ENCODE measurements at regions not wholly inside any gene's neighbourhood (a gene's known extent, or its start where the extent isn't known, plus 50 kb on each side); places are given as distances from the start of the nearest gene placed in this dataset.

DNA sequence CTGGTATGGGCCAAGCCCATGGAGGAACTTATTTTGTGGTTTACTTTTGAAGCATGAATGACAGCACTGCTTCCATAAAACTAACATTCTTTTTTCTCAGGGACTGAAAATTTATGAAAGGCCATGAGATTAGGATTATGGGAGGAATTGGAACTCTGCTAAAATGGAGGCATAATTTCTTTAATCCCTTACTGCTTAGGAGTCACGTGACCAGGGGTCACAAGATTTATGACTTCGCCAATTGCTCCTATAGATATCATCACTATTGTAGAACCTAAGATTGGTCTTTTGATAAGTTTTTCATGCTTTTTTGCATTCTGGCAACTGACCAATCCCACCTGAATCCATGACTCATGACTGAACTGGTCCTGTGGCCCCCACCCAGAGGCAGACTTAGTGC is 495.7 kb upstream of the VRK2 start:
- Histone ChIP-seq H4K5ac (ENCODE audit: insufficient read length, low read depth, low read length) (no peak overlapping the region), H3K23ac (ENCODE audit: insufficient read length, low read depth, low read length) (no peak overlapping the region), H2BK20ac (ENCODE audit: low read depth, low read length, poor library complexity, severe bottlenecking) (no peak overlapping the region), H3K27me3 (ENCODE audit: insufficient read depth, low read length) (no peaks in the 10 kb centered on the region), H2AFZ (ENCODE audit: low read length) (no peak overlapping the region), H3T11ph (ENCODE audit: low read length) (no peak overlapping the region), H4K20me1 (ENCODE audit: control insufficient read depth, insufficient read depth, insufficient read length) (no peaks in the 10 kb centered on the region), H3K56ac (ENCODE audit: insufficient read length, low read depth, low read length) (no peak overlapping the region), H3K79me1 (ENCODE audit: insufficient read depth, low read depth, low read length, poor library complexity, severe bottlenecking) (no peaks in the 10 kb centered on the region), H3K23me2 (ENCODE audit: insufficient read length, low read depth, low read length, poor library complexity, severe bottlenecking) (no peaks in the 10 kb centered on the region), H3K14ac (ENCODE audit: insufficient read depth, low read length) (no peak overlapping the region), H2AK5ac (ENCODE audit: insufficient read length, low read length) (no peak overlapping the region), H3K9ac (ENCODE audit: extremely low read depth, insufficient read length, low read length) (no peak overlapping the region), H4K8ac (replicated peaks; ENCODE audit: insufficient read length, low read depth, low read length) (no peak overlapping the region), H3K18ac (ENCODE audit: insufficient read length, low read depth, low read length) (no peak overlapping the region), H3K4ac (ENCODE audit: low read depth, low read length) (no peak overlapping the region), H2BK15ac (ENCODE audit: low read depth, low read length) (no peak overlapping the region), H4K91ac (ENCODE audit: insufficient read length, low read depth, low read length) (no peak overlapping the region), H2BK120ac (ENCODE audit: low read depth, low read length, poor library complexity, severe bottlenecking) (no peak overlapping the region), H3K4me1 (ENCODE audit: insufficient read depth, low read length) (0 out of 2 replicates have a peak, but pooled peaks cover 2% of the 10 kb centered on the region), H3K27ac (ENCODE audit: insufficient read length, low read depth, low read length) (no peak overlapping the region), H2BK12ac (ENCODE audit: insufficient read length, low read depth, low read length) (no peak overlapping the region), H3K4me2 (ENCODE audit: insufficient read depth, insufficient read length, low read length) (no peak overlapping the region), H2BK5ac (ENCODE audit: insufficient read length, low read length) (no peak overlapping the region), H3K79me2 (ENCODE audit: insufficient read depth, low read length) (no peaks in the 10 kb centered on the region), H3K9me3 (ENCODE audit: control insufficient read depth, low read depth, low read length) (no peaks in the 10 kb centered on the region)
- no CpG with 5 or more reads among the region's 2 CpGs for WGBS (ENCODE audit: extremely low coverage, insufficient read length, low lambda C conversion rate)
- H3K27me3 Mint-ChIP-seq (ENCODE audit: low read depth) = no peaks in the 10 kb centered on the region
- no peak overlapping the region for H3K4me3 Mint-ChIP-seq
- peaks cover 2 to 7% (median 5%) of the 10 kb centered on the region in 3 experiments; a peak in 5 of 7 replicates for H3K36me3 Mint-ChIP-seq (ENCODE audit: insufficient read depth in 1 of 3, low read depth in 3 of 3)
- TF ChIP-seq, protein P1, sequence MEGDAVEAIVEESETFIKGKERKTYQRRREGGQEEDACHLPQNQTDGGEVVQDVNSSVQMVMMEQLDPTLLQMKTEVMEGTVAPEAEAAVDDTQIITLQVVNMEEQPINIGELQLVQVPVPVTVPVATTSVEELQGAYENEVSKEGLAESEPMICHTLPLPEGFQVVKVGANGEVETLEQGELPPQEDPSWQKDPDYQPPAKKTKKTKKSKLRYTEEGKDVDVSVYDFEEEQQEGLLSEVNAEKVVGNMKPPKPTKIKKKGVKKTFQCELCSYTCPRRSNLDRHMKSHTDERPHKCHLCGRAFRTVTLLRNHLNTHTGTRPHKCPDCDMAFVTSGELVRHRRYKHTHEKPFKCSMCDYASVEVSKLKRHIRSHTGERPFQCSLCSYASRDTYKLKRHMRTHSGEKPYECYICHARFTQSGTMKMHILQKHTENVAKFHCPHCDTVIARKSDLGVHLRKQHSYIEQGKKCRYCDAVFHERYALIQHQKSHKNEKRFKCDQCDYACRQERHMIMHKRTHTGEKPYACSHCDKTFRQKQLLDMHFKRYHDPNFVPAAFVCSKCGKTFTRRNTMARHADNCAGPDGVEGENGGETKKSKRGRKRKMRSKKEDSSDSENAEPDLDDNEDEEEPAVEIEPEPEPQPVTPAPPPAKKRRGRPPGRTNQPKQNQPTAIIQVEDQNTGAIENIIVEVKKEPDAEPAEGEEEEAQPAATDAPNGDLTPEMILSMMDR (conservative IDR thresholded peaks at IDR 0.05) = no peak
- peaks cover 6 to 8% of the 10 kb centered on the region in 2 experiments for H3K9me3 Mint-ChIP-seq
- DNase-seq = no peak
- H3K4me1 Mint-ChIP-seq = peaks cover 13 to 16% of the 10 kb centered on the region in 2 experiments
- H3K27ac Mint-ChIP-seq = no peak overlapping the region

Data from H9 (cell line).